K562 (cell line): ENCODE measurements at regions not wholly inside any gene's neighbourhood (a gene's known extent, or its start where the extent isn't known, plus 50 kb on each side); places are given as distances from the start of the nearest gene placed in this dataset.

Source experiments
- ATAC-seq: fragments of 200-7000 bp; cut with Tn5 transposase; 3 replicates; pipeline ENCODE4 v1.9.1; 2020; ENCODE audit warnings: moderate library complexity
- BruUV-seq: library from RNA; stranded (reverse); fragments of 400-500 nt; replicated peaks from 2 replicates; lab custom pipeline; 2021; lab: Mats Ljungman, UMichigan
- CTCF ChIA-PET: fragments of 300-600 bp; formaldehyde crosslinking; extraction: SDS; loops from one replicate; lab custom pipeline; 2021; ENCODE audit warnings: low intra/inter-chr PET ratio; lab: Yijun Ruan, JAX
- POLR2A ChIA-PET: fragments of 300-600, 350-650 bp; sonication (Branson Sonifier 250); formaldehyde crosslinking; extraction: SDS; loops from one replicate; lab custom pipeline; 2021; ENCODE audit warnings: antibody characterized with exemption, inconsistent platforms; lab: Yijun Ruan, JAX
- DNase-seq, 4 experiments: peaks; one replicate each; pipeline versions ENCODE4 v3.0.0 to v3.0.0-alpha.2; 2011 to 2018; ENCODE audit warnings: low spot score in 3 of 4, mixed read lengths in 3 of 4; ENCODE audit errors: extremely low read depth in 1 of 4
- FAIRE-seq: peaks from 2 replicates; lab custom pipeline; 2011; peaks lifted over from hg19 to GRCh38; lab: Jason Lieb, UNC
- H2AFZ ChIP-seq: 2 replicates; pipeline ENCODE4 v1.6.0; 2011; ENCODE audit warnings: low read depth, low read length, control low read depth, inconsistent platforms
- H3K27ac ChIP-seq: fragments of 200-600 bp; 3 replicates; pipeline ENCODE4 v1.8.0; 2011; ENCODE audit warnings: low read depth, mild to moderate bottlenecking, control low read depth, inconsistent platforms, low read length, moderate library complexity, mixed read lengths; ENCODE audit errors: extremely low read depth
- H3K27me3 ChIP-seq, 2 experiments: fragments of 300-600 bp in 1 of 2; 2 replicates in 1 of 2; 3 replicates in 1 of 2; pipeline versions ENCODE4 v1.6.0 to v1.8.0; 2011; ENCODE audit warnings: inconsistent platforms in 2 of 2, low read length in 2 of 2, mild to moderate bottlenecking in 1 of 2, mixed read lengths in 1 of 2, moderate library complexity in 1 of 2; ENCODE audit not compliant: control insufficient read depth in 2 of 2, insufficient read depth in 2 of 2
- H3K36me3 ChIP-seq: fragments of 300-600 bp; 3 replicates; pipeline ENCODE4 v1.8.0; 2011; ENCODE audit warnings: mild to moderate bottlenecking, low read length, inconsistent platforms; ENCODE audit not compliant: control insufficient read depth, insufficient read depth
- H3K4me1 ChIP-seq, 2 experiments: fragments of 200-600 bp in 1 of 2; replicated peaks in 1 of 2; 2 replicates in 1 of 2; 3 replicates in 1 of 2; pipeline versions ENCODE4 v1.5.1 to v1.8.0; 2011; ENCODE audit warnings: inconsistent platforms in 2 of 2, low read length in 2 of 2, mild to moderate bottlenecking in 1 of 2, mixed read lengths in 1 of 2, moderate library complexity in 1 of 2; ENCODE audit not compliant: control insufficient read depth in 2 of 2, insufficient read depth in 2 of 2
- H3K4me2 ChIP-seq: 2 replicates; pipeline ENCODE4 v1.6.1; 2011; ENCODE audit warnings: low read length, control low read depth, inconsistent platforms, mixed read lengths; ENCODE audit not compliant: insufficient read depth
- H3K4me3 ChIP-seq: fragments of 200-600 bp; sonication (generic), shearing (Covaris generic); 2 replicates; pipeline ENCODE4 v1.5.1; 2016; ENCODE audit warnings: control low read depth, inconsistent platforms
- H3K79me2 ChIP-seq: fragments of 200-600 bp; 3 replicates; pipeline ENCODE4 v1.8.0; 2011; ENCODE audit warnings: low read length, inconsistent platforms; ENCODE audit not compliant: control insufficient read depth, insufficient read depth
- H3K9ac ChIP-seq, 2 experiments: 2 replicates each; pipeline versions ENCODE4 v1.6.0 to v1.6.1; 2011; ENCODE audit warnings: low read depth in 2 of 2, low read length in 2 of 2, control low read depth in 1 of 2, inconsistent platforms in 1 of 2, mild to moderate bottlenecking in 1 of 2, mixed read lengths in 1 of 2; ENCODE audit not compliant: insufficient read depth in 1 of 2
- H3K9me1 ChIP-seq: one replicate; pipeline ENCODE4 v1.6.0; 2011; ENCODE audit warnings: inconsistent platforms, mild to moderate bottlenecking, low read length, moderate library complexity; ENCODE audit not compliant: control insufficient read depth, insufficient read depth
- H3K9me3 ChIP-seq: replicated peaks from 2 replicates; pipeline ENCODE4 v1.5.1; 2011; ENCODE audit warnings: low read depth, low read length, inconsistent platforms; ENCODE audit not compliant: control insufficient read depth, insufficient read depth
- H4K20me1 ChIP-seq: replicated peaks from 2 replicates; pipeline ENCODE4 v1.6.1; 2011; ENCODE audit warnings: low read length, inconsistent platforms, mixed read lengths; ENCODE audit not compliant: control insufficient read depth, insufficient read depth
- BACH1 ChIP-seq: fragments of 200-800 bp; sonication (Bioruptor generic); IDR thresholded peaks from 2 replicates; pipeline ENCODE4 v1.6.1; 2016; ENCODE audit warnings: missing genetic modification characterization, missing compliant biosample characterization
- EP400 ChIP-seq: fragments of 450-650 bp; IDR thresholded peaks from 2 replicates; pipeline ENCODE4 v1.6.1; 2017; ENCODE audit warnings: antibody characterized with exemption, mild to moderate bottlenecking, moderate library complexity
- ETV6 ChIP-seq, 3 experiments: fragments of 150-350 bp in 1 of 3; sonication (generic) in 1 of 3; formaldehyde crosslinking in 1 of 3; IDR thresholded peaks; 2 replicates each; pipeline versions ENCODE4 v1.6.1 to v1.8.0; 2014 to 2022; ENCODE audit warnings: borderline replicate concordance in 2 of 3, low read depth in 2 of 3, antibody characterized with exemption in 1 of 3, low read length in 1 of 3, mild to moderate bottlenecking in 1 of 3, missing genetic modification reagents in 1 of 3
- ILK ChIP-seq: fragments of 450-650 bp; IDR thresholded peaks from 2 replicates; pipeline ENCODE4 v1.6.1; 2016; ENCODE audit warnings: missing genetic modification characterization, low read depth, mild to moderate bottlenecking, missing compliant biosample characterization, moderate library complexity, borderline replicate concordance
- LARP7 ChIP-seq: fragments of 450-650 bp; IDR thresholded peaks from 2 replicates; pipeline ENCODE4 v1.6.1; 2016
- MEIS2 ChIP-seq: fragments of 450-650 bp; IDR thresholded peaks from 2 replicates; pipeline ENCODE4 v1.6.1; 2014; ENCODE audit warnings: mild to moderate bottlenecking; ENCODE audit not compliant: partially characterized antibody
- RFX1 ChIP-seq: fragments of 450-650 bp; IDR thresholded peaks from 2 replicates; pipeline ENCODE4 v1.6.1; 2016; ENCODE audit warnings: mild to moderate bottlenecking, moderate library complexity
- ZNF384 ChIP-seq: IDR thresholded peaks from 2 replicates; pipeline ENCODE4 v1.6.1; 2012; ENCODE audit warnings: low read depth, low read length, improper control_type of control experiment
- ZSCAN32 ChIP-seq: fragments of 450-650 bp; formaldehyde crosslinking; IDR thresholded peaks from 2 replicates; pipeline ENCODE4 v1.4.0; 2020; ENCODE audit warnings: mild to moderate bottlenecking, moderate library complexity
- WGBS: fragments of 100-300 bp; shearing (Covaris generic); methylation state at CpG from one replicate; pipeline ENCODE4 v1.1.6; 2016; ENCODE audit warnings: low coverage, mixed read lengths; ENCODE audit not compliant: insufficient coverage; ENCODE audit errors: missing lambda C conversion rate; 5-methylcytosine and 5-hydroxymethylcytosine counted together
- in situ Hi-C: fragments of 300-500 bp; cut with MboI; formaldehyde crosslinking; loops from 4 replicates; pipeline ENCODE4 v1.15.0; 2018; ENCODE audit warnings: inconsistent platforms, mixed read lengths
- intact Hi-C: fragments of 100-400 bp; cut with micrococcal nuclease; formaldehyde crosslinking; loops from 2 replicates; pipeline ENCODE4 v1.14.2; 2022

DNA sequence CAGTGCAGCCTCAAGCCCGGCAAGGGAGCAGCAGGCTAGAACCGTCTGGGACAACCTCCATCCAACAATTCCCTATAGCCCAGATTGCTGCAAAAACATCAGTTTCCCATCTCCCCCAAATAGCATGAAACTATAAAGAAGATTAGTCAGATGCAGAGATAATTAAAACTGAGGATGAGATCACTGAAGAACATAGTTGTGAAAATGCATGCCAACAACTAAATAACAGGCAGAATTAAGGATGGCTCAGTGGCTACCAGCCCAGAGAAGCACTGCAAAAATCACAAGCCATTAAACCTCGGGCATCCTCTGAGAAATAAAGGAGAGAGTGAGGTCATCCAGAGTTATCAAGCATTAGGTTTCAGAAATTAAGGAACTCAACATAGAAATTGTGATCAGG is 427.1 kb downstream of the TNS3 start (continued):
- TF ChIP-seq EP400 (no peak), ZNF384 (no peak), ILK (no peak), MEIS2 (no peak), LARP7 (no peak)

- H3K79me2 ChIP-seq = no peaks in the 10 kb centered on the region
- in situ Hi-C loops = no loop called here
- H3K4me1 ChIP-seq = no peaks in the 10 kb centered on the region
- no peak for TF ChIP-seq ETV6 (IDR thresholded peaks at IDR 0.05; ENCODE audit: borderline replicate concordance in 1 of 2, low read depth in 2 of 2, low read length in 1 of 2)
- TF ChIP-seq ETV6 (CRISPR knock-in tag; IDR thresholded peaks at IDR 0.05; ENCODE audit: borderline replicate concordance) = no peak
- TF ChIP-seq RFX1 = peak; percentile 55
- TF ChIP-seq BACH1 (tag) = no peak
- no peak for TF ChIP-seq ZSCAN32 (CRISPR knock-in tag)
- ChIA-PET POLR2A (interaction anchor here (0.6 kb wide), 1 partner anchor 846 kb away, joined by 3 read pairs; no protein-coding TSS in a partner anchor), CTCF (no interaction called here)
- intact Hi-C loops = no loop called here
- no peak overlapping the region for H3K27ac ChIP-seq
- no peak overlapping the region for H2AFZ ChIP-seq
- ATAC-seq (no peak), FAIRE-seq (no peak), DNase-seq (no peak)
- H3K27me3 ChIP-seq = no peaks in the 10 kb centered on the region; a peak in 1 of 5 replicates
- BruUV-seq = no TSS peak
- no peak overlapping the region for H3K4me2 ChIP-seq
- H3K9me3 ChIP-seq = no peaks in the 10 kb centered on the region
- H3K9me1 ChIP-seq = no peaks in the 10 kb centered on the region
- H3K4me3 ChIP-seq = no peak overlapping the region
- H4K20me1 ChIP-seq = no peaks in the 10 kb centered on the region
- no peaks in the 10 kb centered on the region for H3K36me3 ChIP-seq
- WGBS = 9% methylated on average over 6 of the region's 6 CpGs
- no peak overlapping the region for H3K9ac ChIP-seq
Measured at GRCh38 chr7:47153576-47153975, 428.3 kb downstream of the TNS3 start.
